ENCODE measurements at regions not wholly inside any gene's neighbourhood (a gene's known extent, or its start where the extent isn't known, plus 50 kb on each side); places are given as distances from the start of the nearest gene placed in this dataset.

- Mint-ChIP-seq H3K4me3 (no peak overlapping the region), H3K4me1 (no peaks in the 10 kb centered on the region), H3K27ac (no peak overlapping the region), H3K9me3 (peaks cover 0 to 2% (median 0%) of the 10 kb centered on the region in 7 donors), H3K27me3 (ENCODE audit: low read depth in 3 of 3) (peaks cover 12 to 21% (median 17%) of the 10 kb centered on the region in 3 donors), H3K36me3 (no peaks in the 10 kb centered on the region)
- intact Hi-C loops (cut with micrococcal nuclease), result no loop called here
- no peak for DNase-seq
- no peaks in the 10 kb centered on the region for H3K4me1 ChIP-seq (ENCODE audit: control insufficient read depth in 1 of 2, insufficient read depth in 2 of 2, low read length in 2 of 2)
- H4K20me1 ChIP-seq (ENCODE audit: insufficient read depth, low read length), result no peaks in the 10 kb centered on the region
- no peak overlapping the region for H2AFZ ChIP-seq (ENCODE audit: insufficient read depth, low read depth, low read length, poor library complexity, severe bottlenecking)
- H3K9me3 ChIP-seq (replicated peaks in 1 of 2; ENCODE audit: control insufficient read depth in 1 of 2, insufficient read depth in 1 of 2, low read length in 2 of 2), result no peaks in the 10 kb centered on the region
- no peak overlapping the region for H3K4me3 ChIP-seq (replicated peaks in 1 of 3; ENCODE audit: low read depth in 2 of 3, low read length in 3 of 3)
- peaks cover 0 to 5% of the 10 kb centered on the region in 2 donors for H3K27me3 ChIP-seq (ENCODE audit: control insufficient read depth in 2 of 2, insufficient read depth in 2 of 2, low read length in 2 of 2)
- H3K36me3 ChIP-seq (replicated peaks in 1 of 2; ENCODE audit: control insufficient read depth in 1 of 2, insufficient read depth in 2 of 2, low read length in 2 of 2), result no peaks in the 10 kb centered on the region
- H3K27ac ChIP-seq (ENCODE audit: low read depth in 1 of 2, low read length in 2 of 2), result no peak overlapping the region
- H3K9ac ChIP-seq (ENCODE audit: insufficient read depth, low read length, poor library complexity, severe bottlenecking), result no peak overlapping the region
- H3K4me2 ChIP-seq (replicated peaks; ENCODE audit: extremely low read depth, low read length, poor library complexity, severe bottlenecking), result no peak overlapping the region
- H3K79me2 ChIP-seq (ENCODE audit: insufficient read depth, low read length), result no peaks in the 10 kb centered on the region
- TF ChIP-seq CTCF (IDR thresholded peaks at IDR 0.05), result no peak
- 100% methylated on average over 4 of the region's 11 CpGs for WGBS (ENCODE audit: insufficient coverage)
These were observed 214.4 kb upstream of the MVB12B start for GRCh38 chr9:126112135-126112720.

GRCh38 chr9:126113176-126113575 lies 213.5 kb upstream of the MVB12B start:
- no peak overlapping the region for H3K27ac Mint-ChIP-seq
- Histone ChIP-seq H3K27me3 (ENCODE audit: control insufficient read depth in 2 of 2, insufficient read depth in 2 of 2, low read length in 2 of 2) (peaks cover 0 to 4% of the 10 kb centered on the region in 2 donors), H3K9ac (ENCODE audit: insufficient read depth, low read length, poor library complexity, severe bottlenecking) (no peak overlapping the region), H3K4me3 (replicated peaks in 1 of 3; ENCODE audit: low read depth in 2 of 3, low read length in 3 of 3) (no peak overlapping the region), H3K27ac (ENCODE audit: low read depth in 1 of 2, low read length in 2 of 2) (no peak overlapping the region), H3K36me3 (replicated peaks in 1 of 2; ENCODE audit: control insufficient read depth in 1 of 2, insufficient read depth in 2 of 2, low read length in 2 of 2) (no peaks in the 10 kb centered on the region), H3K9me3 (replicated peaks in 1 of 2; ENCODE audit: control insufficient read depth in 1 of 2, insufficient read depth in 1 of 2, low read length in 2 of 2) (no peaks in the 10 kb centered on the region), H3K4me2 (replicated peaks; ENCODE audit: extremely low read depth, low read length, poor library complexity, severe bottlenecking) (no peak overlapping the region), H2AFZ (ENCODE audit: insufficient read depth, low read depth, low read length, poor library complexity, severe bottlenecking) (no peak overlapping the region), H4K20me1 (ENCODE audit: insufficient read depth, low read length) (no peaks in the 10 kb centered on the region), H3K79me2 (ENCODE audit: insufficient read depth, low read length) (no peaks in the 10 kb centered on the region), H3K4me1 (ENCODE audit: control insufficient read depth in 1 of 2, insufficient read depth in 2 of 2, low read length in 2 of 2) (no peaks in the 10 kb centered on the region)
- WGBS (ENCODE audit: insufficient coverage), result 94% methylated on average over 2 of the region's 2 CpGs
- H3K4me3 Mint-ChIP-seq, result no peak overlapping the region
- TF ChIP-seq CTCF (IDR thresholded peaks at IDR 0.05), result no peak
- intact Hi-C loops (cut with micrococcal nuclease), result no loop called here
- H3K36me3 Mint-ChIP-seq, result no peaks in the 10 kb centered on the region
- no peaks in the 10 kb centered on the region for H3K4me1 Mint-ChIP-seq
- DNase-seq, result no peak
- no peaks in the 10 kb centered on the region for H3K9me3 Mint-ChIP-seq
- H3K27me3 Mint-ChIP-seq (ENCODE audit: low read depth in 3 of 3), result peaks cover 13 to 18% (median 13%) of the 10 kb centered on the region in 3 donors

Data from CD14-positive monocyte (primary cell).